ENCODE measurements at regions not wholly inside any gene's neighbourhood (a gene's known extent, or its start where the extent isn't known, plus 50 kb on each side); places are given as distances from the start of the nearest gene placed in this dataset.

DNA sequence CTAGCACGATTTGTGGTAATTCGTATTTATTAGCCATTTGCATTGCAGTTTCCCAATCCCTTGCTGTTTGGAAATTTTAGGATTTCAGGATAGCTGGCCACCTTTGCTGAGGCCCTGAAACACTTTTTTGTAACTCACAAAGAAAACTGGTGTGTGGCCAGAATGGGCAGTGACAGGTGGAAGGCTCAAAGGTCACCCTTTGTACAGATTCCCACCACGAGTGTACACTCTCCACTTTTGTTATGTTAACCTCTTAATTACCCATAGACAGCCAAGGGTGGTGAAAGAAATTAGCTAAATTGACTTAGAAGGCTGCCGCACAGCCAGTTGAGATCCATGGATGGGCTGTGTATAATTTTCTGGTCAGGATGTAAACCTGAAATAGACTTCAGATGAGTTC lies 109.7 kb upstream of the ARX start:
- H3K27me3 ChIP-seq (ENCODE audit: insufficient read depth) = no peaks in the 10 kb centered on the region
- H3K9me2 ChIP-seq = no peaks in the 10 kb centered on the region
- H3K4me1 ChIP-seq (ENCODE audit: control insufficient read depth in 1 of 2, insufficient read depth in 2 of 2, low read depth in 1 of 2, low read length in 1 of 2) = no peaks in the 10 kb centered on the region
- H3K9me3 ChIP-seq = no peaks in the 10 kb centered on the region
- H3K9ac ChIP-seq = no peak overlapping the region
- no peak overlapping the region for H3K4me3 ChIP-seq (ENCODE audit: low read depth in 2 of 2, low read length in 1 of 2)
- TF ChIP-seq RXRA (IDR thresholded peaks at IDR 0.05; ENCODE audit: borderline replicate concordance, low read depth) (no peak), MXI1 (IDR thresholded peaks at IDR 0.05; ENCODE audit: low read depth, low read length) (no peak), SIN3A (IDR thresholded peaks at IDR 0.05; ENCODE audit: borderline replicate concordance, low read depth, low read length) (no peak), EP300 (IDR thresholded peaks at IDR 0.05; ENCODE audit: borderline replicate concordance in 1 of 2, low read depth in 1 of 2, low read length in 1 of 2) (no peak), ELF1 (IDR thresholded peaks at IDR 0.05) (no peak), JUND (IDR thresholded peaks at IDR 0.05) (no peak), TAF1 (IDR thresholded peaks at IDR 0.05; ENCODE audit: borderline replicate concordance, low read depth, low read length) (no peak), TCF12 (IDR thresholded peaks at IDR 0.05) (no peak), FOXM1 (IDR thresholded peaks at IDR 0.05; ENCODE audit: low read depth) (no peak), TEAD4 (IDR thresholded peaks at IDR 0.05; ENCODE audit: borderline replicate concordance, insufficient read depth) (no peak), CHD2 (IDR thresholded peaks at IDR 0.05; ENCODE audit: low read length, partially characterized antibody) (no peak), GATA2 (CRISPR knock-in tag; IDR thresholded peaks at IDR 0.05) (no peak)
- TF ChIP-seq, protein P1, sequence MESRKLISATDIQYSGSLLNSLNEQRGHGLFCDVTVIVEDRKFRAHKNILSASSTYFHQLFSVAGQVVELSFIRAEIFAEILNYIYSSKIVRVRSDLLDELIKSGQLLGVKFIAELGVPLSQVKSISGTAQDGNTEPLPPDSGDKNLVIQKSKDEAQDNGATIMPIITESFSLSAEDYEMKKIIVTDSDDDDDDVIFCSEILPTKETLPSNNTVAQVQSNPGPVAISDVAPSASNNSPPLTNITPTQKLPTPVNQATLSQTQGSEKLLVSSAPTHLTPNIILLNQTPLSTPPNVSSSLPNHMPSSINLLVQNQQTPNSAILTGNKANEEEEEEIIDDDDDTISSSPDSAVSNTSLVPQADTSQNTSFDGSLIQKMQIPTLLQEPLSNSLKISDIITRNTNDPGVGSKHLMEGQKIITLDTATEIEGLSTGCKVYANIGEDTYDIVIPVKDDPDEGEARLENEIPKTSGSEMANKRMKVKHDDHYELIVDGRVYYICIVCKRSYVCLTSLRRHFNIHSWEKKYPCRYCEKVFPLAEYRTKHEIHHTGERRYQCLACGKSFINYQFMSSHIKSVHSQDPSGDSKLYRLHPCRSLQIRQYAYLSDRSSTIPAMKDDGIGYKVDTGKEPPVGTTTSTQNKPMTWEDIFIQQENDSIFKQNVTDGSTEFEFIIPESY (IDR thresholded peaks at IDR 0.05; ENCODE audit: borderline replicate concordance, low read depth) = no peak
- TF ChIP-seq, protein P2, sequence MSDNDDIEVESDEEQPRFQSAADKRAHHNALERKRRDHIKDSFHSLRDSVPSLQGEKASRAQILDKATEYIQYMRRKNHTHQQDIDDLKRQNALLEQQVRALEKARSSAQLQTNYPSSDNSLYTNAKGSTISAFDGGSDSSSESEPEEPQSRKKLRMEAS (IDR thresholded peaks at IDR 0.05; ENCODE audit: low read depth) = no peak
- TF ChIP-seq, protein P3, sequence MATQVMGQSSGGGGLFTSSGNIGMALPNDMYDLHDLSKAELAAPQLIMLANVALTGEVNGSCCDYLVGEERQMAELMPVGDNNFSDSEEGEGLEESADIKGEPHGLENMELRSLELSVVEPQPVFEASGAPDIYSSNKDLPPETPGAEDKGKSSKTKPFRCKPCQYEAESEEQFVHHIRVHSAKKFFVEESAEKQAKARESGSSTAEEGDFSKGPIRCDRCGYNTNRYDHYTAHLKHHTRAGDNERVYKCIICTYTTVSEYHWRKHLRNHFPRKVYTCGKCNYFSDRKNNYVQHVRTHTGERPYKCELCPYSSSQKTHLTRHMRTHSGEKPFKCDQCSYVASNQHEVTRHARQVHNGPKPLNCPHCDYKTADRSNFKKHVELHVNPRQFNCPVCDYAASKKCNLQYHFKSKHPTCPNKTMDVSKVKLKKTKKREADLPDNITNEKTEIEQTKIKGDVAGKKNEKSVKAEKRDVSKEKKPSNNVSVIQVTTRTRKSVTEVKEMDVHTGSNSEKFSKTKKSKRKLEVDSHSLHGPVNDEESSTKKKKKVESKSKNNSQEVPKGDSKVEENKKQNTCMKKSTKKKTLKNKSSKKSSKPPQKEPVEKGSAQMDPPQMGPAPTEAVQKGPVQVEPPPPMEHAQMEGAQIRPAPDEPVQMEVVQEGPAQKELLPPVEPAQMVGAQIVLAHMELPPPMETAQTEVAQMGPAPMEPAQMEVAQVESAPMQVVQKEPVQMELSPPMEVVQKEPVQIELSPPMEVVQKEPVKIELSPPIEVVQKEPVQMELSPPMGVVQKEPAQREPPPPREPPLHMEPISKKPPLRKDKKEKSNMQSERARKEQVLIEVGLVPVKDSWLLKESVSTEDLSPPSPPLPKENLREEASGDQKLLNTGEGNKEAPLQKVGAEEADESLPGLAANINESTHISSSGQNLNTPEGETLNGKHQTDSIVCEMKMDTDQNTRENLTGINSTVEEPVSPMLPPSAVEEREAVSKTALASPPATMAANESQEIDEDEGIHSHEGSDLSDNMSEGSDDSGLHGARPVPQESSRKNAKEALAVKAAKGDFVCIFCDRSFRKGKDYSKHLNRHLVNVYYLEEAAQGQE (IDR thresholded peaks at IDR 0.05; ENCODE audit: low read depth, low read length) = no peak
- TF ChIP-seq, protein P4, sequence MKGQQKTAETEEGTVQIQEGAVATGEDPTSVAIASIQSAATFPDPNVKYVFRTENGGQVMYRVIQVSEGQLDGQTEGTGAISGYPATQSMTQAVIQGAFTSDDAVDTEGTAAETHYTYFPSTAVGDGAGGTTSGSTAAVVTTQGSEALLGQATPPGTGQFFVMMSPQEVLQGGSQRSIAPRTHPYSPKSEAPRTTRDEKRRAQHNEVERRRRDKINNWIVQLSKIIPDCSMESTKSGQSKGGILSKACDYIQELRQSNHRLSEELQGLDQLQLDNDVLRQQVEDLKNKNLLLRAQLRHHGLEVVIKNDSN (IDR thresholded peaks at IDR 0.05; ENCODE audit: borderline replicate concordance, low read depth) = no peak
- TF ChIP-seq, protein P5, sequence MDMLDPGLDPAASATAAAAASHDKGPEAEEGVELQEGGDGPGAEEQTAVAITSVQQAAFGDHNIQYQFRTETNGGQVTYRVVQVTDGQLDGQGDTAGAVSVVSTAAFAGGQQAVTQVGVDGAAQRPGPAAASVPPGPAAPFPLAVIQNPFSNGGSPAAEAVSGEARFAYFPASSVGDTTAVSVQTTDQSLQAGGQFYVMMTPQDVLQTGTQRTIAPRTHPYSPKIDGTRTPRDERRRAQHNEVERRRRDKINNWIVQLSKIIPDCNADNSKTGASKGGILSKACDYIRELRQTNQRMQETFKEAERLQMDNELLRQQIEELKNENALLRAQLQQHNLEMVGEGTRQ (IDR thresholded peaks at IDR 0.05; ENCODE audit: borderline replicate concordance, low read depth, low read length) = no peak
- no peak overlapping the region for H3K27ac ChIP-seq (ENCODE audit: low read depth in 2 of 2, low read length in 1 of 2)
- no peaks in the 10 kb centered on the region for H4K20me1 ChIP-seq (ENCODE audit: insufficient read depth)
- 21% methylated on average over 4 of the region's 4 CpGs for WGBS (ENCODE audit: low lambda C conversion rate)
- H2AFZ ChIP-seq (ENCODE audit: low read depth) = no peak overlapping the region
- CTCF ChIA-PET = interaction anchor here (0.9 kb wide), 1 partner anchor 18 kb away, joined by 4 read pairs; no protein-coding TSS in a partner anchor
- H3F3A ChIP-seq (replicated peaks; ENCODE audit: insufficient read depth) = no peaks in the 10 kb centered on the region
- H3K4me2 ChIP-seq = no peak overlapping the region
- POLR2A ChIA-PET = no interaction called here
- no peaks in the 10 kb centered on the region for H3K36me3 ChIP-seq (replicated peaks in 1 of 2; ENCODE audit: control insufficient read depth in 1 of 2, insufficient read depth in 2 of 2, low read length in 1 of 2)
- no peaks in the 10 kb centered on the region for H3K79me2 ChIP-seq (ENCODE audit: insufficient read depth)
- no peak for DNase-seq
